ENCODE measurements at regions not wholly inside any gene's neighbourhood (a gene's known extent, or its start where the extent isn't known, plus 50 kb on each side); places are given as distances from the start of the nearest gene placed in this dataset.

GRCh38 chr7:52877240-52877639 is 158.2 kb upstream of the POM121L12 start:
- no peak for DNase-seq

- DNase-seq: no peak
Measured at GRCh38 chr7:52876402-52876801, 159.0 kb upstream of the POM121L12 start.

- no peak for DNase-seq
Measured at GRCh38 chr7:52863652-52864051, 171.8 kb upstream of the POM121L12 start.

- no peak for DNase-seq
Measured at GRCh38 chr7:52862321-52862720, 173.1 kb upstream of the POM121L12 start.

- no peak for DNase-seq
Measured at GRCh38 chr7:52857367-52857766, 178.1 kb upstream of the POM121L12 start.

GRCh38 chr7:52854681-52855080 is 180.8 kb upstream of the POM121L12 start:
- DNase-seq: no peak

- no peak for DNase-seq
Measured at GRCh38 chr7:52851547-52851946, 183.9 kb upstream of the POM121L12 start.

GRCh38 chr7:52843436-52843835 is 192.0 kb upstream of the POM121L12 start:
- DNase-seq: no peak

- no peak for DNase-seq
Measured at GRCh38 chr7:52842202-52842900, 193.1 kb upstream of the POM121L12 start.

GRCh38 chr7:52838981-52839411 is 196.4 kb upstream of the POM121L12 start:
- no peak for DNase-seq

- DNase-seq: no peak
Measured at GRCh38 chr7:52831321-52831720, 204.1 kb upstream of the POM121L12 start.

GRCh38 chr7:52830801-52831200 is 204.6 kb upstream of the POM121L12 start:
- no peak for DNase-seq

- no peak for DNase-seq
Measured at GRCh38 chr7:52826515-52827265, 208.7 kb upstream of the POM121L12 start.

- DNase-seq: no peak
Measured at GRCh38 chr7:52825611-52826010, 209.8 kb upstream of the POM121L12 start.

- no peak for DNase-seq
Measured at GRCh38 chr7:52811537-52811936, 223.9 kb upstream of the POM121L12 start.

GRCh38 chr7:52799817-52800216 is 235.6 kb upstream of the POM121L12 start:
- no peak for DNase-seq

GRCh38 chr7:52797801-52798200 is 237.6 kb upstream of the POM121L12 start:
- DNase-seq: no peak

GRCh38 chr7:52794621-52795020 is 240.8 kb upstream of the POM121L12 start:
- DNase-seq: no peak

- no peak for DNase-seq
Measured at GRCh38 chr7:52791176-52791700, 244.2 kb upstream of the POM121L12 start.

- DNase-seq: no peak
Measured at GRCh38 chr7:52786174-52786573, 249.3 kb upstream of the POM121L12 start.

- no peak for DNase-seq
Measured at GRCh38 chr7:52782348-52782747, 253.1 kb upstream of the POM121L12 start.

- DNase-seq: no peak
Measured at GRCh38 chr7:52781250-52781649, 254.2 kb upstream of the POM121L12 start.

GRCh38 chr7:52779004-52779403 is 256.4 kb upstream of the POM121L12 start:
- no peak for DNase-seq

Data from effector CD4-positive, alpha-beta T cell (primary cell).